ENCODE measurements at regions not wholly inside any gene's neighbourhood (a gene's known extent, or its start where the extent isn't known, plus 50 kb on each side); places are given as distances from the start of the nearest gene placed in this dataset.

- Histone ChIP-seq H3K27ac (ENCODE audit: poor library complexity, severe bottlenecking) (no peak overlapping the region), H3K27me3 (ENCODE audit: insufficient read depth, poor library complexity, severe bottlenecking) (no peaks in the 10 kb centered on the region), H3K36me3 (ENCODE audit: low read depth) (no peaks in the 10 kb centered on the region), H3K4me3 (ENCODE audit: severe bottlenecking) (no peak overlapping the region), H3K9me3 (ENCODE audit: severe bottlenecking) (no peaks in the 10 kb centered on the region), H3K4me1 (ENCODE audit: insufficient read depth, poor library complexity, severe bottlenecking) (no peaks in the 10 kb centered on the region)
- no peak; the same call in 2 of the 3 replicates for ATAC-seq (ENCODE audit: low read depth)
- TF ChIP-seq CTCF (IDR thresholded peaks at IDR 0.05; ENCODE audit: poor library complexity, severe bottlenecking) = no peak
- DNase-seq (ENCODE audit: low spot score) = peak; percentile 24
Measured at GRCh38 chr10:46234431-46235060, 52.3 kb upstream of the ANTXRL start.

- Histone ChIP-seq H3K9me3 (ENCODE audit: severe bottlenecking) (no peaks in the 10 kb centered on the region), H3K4me3 (ENCODE audit: severe bottlenecking) (no peak overlapping the region), H3K36me3 (ENCODE audit: low read depth) (no peaks in the 10 kb centered on the region), H3K27ac (ENCODE audit: poor library complexity, severe bottlenecking) (no peak overlapping the region), H3K27me3 (ENCODE audit: insufficient read depth, poor library complexity, severe bottlenecking) (no peaks in the 10 kb centered on the region), H3K4me1 (ENCODE audit: insufficient read depth, poor library complexity, severe bottlenecking) (no peaks in the 10 kb centered on the region)
- DNase-seq (ENCODE audit: low spot score) = no peak
- TF ChIP-seq CTCF (IDR thresholded peaks at IDR 0.05; ENCODE audit: poor library complexity, severe bottlenecking) = no peak
- no peak for ATAC-seq (ENCODE audit: low read depth)
Measured at GRCh38 chr10:46235705-46236545, 50.9 kb upstream of the ANTXRL start.

- no peak for TF ChIP-seq CTCF (IDR thresholded peaks at IDR 0.05; ENCODE audit: poor library complexity, severe bottlenecking)
- Histone ChIP-seq H3K4me1 (ENCODE audit: insufficient read depth, poor library complexity, severe bottlenecking) (no peaks in the 10 kb centered on the region), H3K36me3 (ENCODE audit: low read depth) (no peaks in the 10 kb centered on the region), H3K9me3 (ENCODE audit: severe bottlenecking) (no peaks in the 10 kb centered on the region), H3K27me3 (ENCODE audit: insufficient read depth, poor library complexity, severe bottlenecking) (no peaks in the 10 kb centered on the region), H3K27ac (ENCODE audit: poor library complexity, severe bottlenecking) (no peak overlapping the region), H3K4me3 (ENCODE audit: severe bottlenecking) (no peak overlapping the region)
- DNase-seq (ENCODE audit: low spot score) (no peak), ATAC-seq (ENCODE audit: low read depth) (no peak)
Measured at GRCh38 chr10:46236546-46236887, 50.3 kb upstream of the ANTXRL start.

GRCh38 chr10:46236941-46237681 is 49.7 kb upstream of the ANTXRL start:
- Histone ChIP-seq H3K27ac (ENCODE audit: poor library complexity, severe bottlenecking) (no peak overlapping the region), H3K27me3 (ENCODE audit: insufficient read depth, poor library complexity, severe bottlenecking) (no peaks in the 10 kb centered on the region), H3K4me3 (ENCODE audit: severe bottlenecking) (no peak overlapping the region), H3K9me3 (ENCODE audit: severe bottlenecking) (peaks cover 2% of the 10 kb centered on the region), H3K36me3 (ENCODE audit: low read depth) (no peaks in the 10 kb centered on the region), H3K4me1 (ENCODE audit: insufficient read depth, poor library complexity, severe bottlenecking) (no peaks in the 10 kb centered on the region)
- DNase-seq (ENCODE audit: low spot score) = no peak
- no peak for TF ChIP-seq CTCF (IDR thresholded peaks at IDR 0.05; ENCODE audit: poor library complexity, severe bottlenecking)
- no peak for ATAC-seq (ENCODE audit: low read depth)
